HepG2 (cell line): ENCODE measurements at regions not wholly inside any gene's neighbourhood (a gene's known extent, or its start where the extent isn't known, plus 50 kb on each side); places are given as distances from the start of the nearest gene placed in this dataset.

Source experiments
- ATAC-seq: fragments of 200-7000 bp; cut with Tn5 transposase; 3 replicates; pipeline ENCODE4 v1.9.1; 2020; ENCODE audit warnings: mild to moderate bottlenecking, moderate library complexity
- BruUV-seq: library from RNA; stranded (reverse); fragments of 400-500 nt; replicated peaks from 2 replicates; lab custom pipeline; 2021; lab: Mats Ljungman, UMichigan
- CTCF ChIA-PET: fragments of 300-600 bp; formaldehyde crosslinking; extraction: SDS; loops from one replicate; lab custom pipeline; 2021; ENCODE audit warnings: low total read pairs, inconsistent platforms, low intra/inter-chr PET ratio; lab: Yijun Ruan, JAX
- POLR2A ChIA-PET: fragments of 350-600 bp; sonication (Branson Sonifier 250); formaldehyde crosslinking; loops from one replicate; lab custom pipeline; 2020; ENCODE audit warnings: antibody characterized with exemption, inconsistent platforms; lab: Yijun Ruan, JAX
- DNase-seq: peaks from one replicate; pipeline ENCODE4 v3.0.0-alpha.2; 2015; ENCODE audit warnings: low spot score
- FAIRE-seq: peaks from 3 replicates; lab custom pipeline; 2011; peaks lifted over from hg19 to GRCh38; lab: Jason Lieb, UNC
- H2AFZ ChIP-seq: one replicate; pipeline ENCODE4 v1.6.1; 2011; ENCODE audit warnings: low read length, inconsistent platforms
- H3K27ac ChIP-seq: fragments of 300-600 bp; 3 replicates; pipeline ENCODE4 v1.8.0; 2011; ENCODE audit warnings: mixed run types, mild to moderate bottlenecking, mixed read lengths, low read length, inconsistent platforms; ENCODE audit not compliant: insufficient read depth; ENCODE audit errors: extremely low read length
- H3K27me3 ChIP-seq, 2 experiments: fragments of 200-600 bp in 1 of 2; 2 replicates in 1 of 2; 3 replicates in 1 of 2; pipeline versions ENCODE4 v1.6.0 to v1.8.0; 2011; ENCODE audit warnings: low read length in 2 of 2, mild to moderate bottlenecking in 2 of 2, moderate library complexity in 2 of 2, inconsistent platforms in 1 of 2; ENCODE audit not compliant: insufficient read depth in 2 of 2, control insufficient read depth in 1 of 2
- H3K36me3 ChIP-seq, 2 experiments: fragments of 200-600 bp in 1 of 2; replicated peaks in 1 of 2; 2 replicates in 1 of 2; 3 replicates in 1 of 2; pipeline versions ENCODE4 v1.5.1 to v1.8.0; 2011; ENCODE audit warnings: low read length in 2 of 2, inconsistent platforms in 1 of 2; ENCODE audit not compliant: insufficient read depth in 2 of 2, control insufficient read depth in 1 of 2
- H3K4me1 ChIP-seq: 2 replicates; pipeline ENCODE4 v1.5.1; 2012; ENCODE audit warnings: low read length, inconsistent platforms; ENCODE audit not compliant: insufficient read depth
- H3K4me2 ChIP-seq: 2 replicates; pipeline ENCODE4 v1.6.0; 2011; ENCODE audit warnings: low read depth, low read length, inconsistent platforms
- H3K4me3 ChIP-seq, 3 experiments: fragments of 200-600 bp in 1 of 3; sonication (generic), shearing (Covaris generic) in 1 of 3; replicated peaks in 1 of 3; 2 replicates each; pipeline ENCODE4 v1.5.1; 2011 to 2016; ENCODE audit warnings: low read length in 3 of 3, inconsistent platforms in 2 of 3, low read depth in 2 of 3, mild to moderate bottlenecking in 2 of 3, control low read depth in 1 of 3, mixed read lengths in 1 of 3; ENCODE audit not compliant: insufficient read depth in 1 of 3
- H3K79me2 ChIP-seq: one replicate; pipeline ENCODE4 v1.6.1; 2011; ENCODE audit warnings: low read length, inconsistent platforms; ENCODE audit not compliant: insufficient read depth
- H3K9ac ChIP-seq: 2 replicates; pipeline ENCODE4 v1.6.0; 2011; ENCODE audit warnings: mild to moderate bottlenecking, low read depth, low read length, inconsistent platforms; ENCODE audit not compliant: insufficient read depth
- H3K9me3 ChIP-seq: 2 replicates; pipeline ENCODE4 v1.5.1; 2012; ENCODE audit warnings: mild to moderate bottlenecking, low read length
- H4K20me1 ChIP-seq: 2 replicates; pipeline ENCODE4 v1.6.0; 2011; ENCODE audit warnings: inconsistent platforms, mild to moderate bottlenecking, low read length, moderate library complexity; ENCODE audit not compliant: insufficient read depth
- ATM ChIP-seq: fragments of 450-650 bp; IDR thresholded peaks from 2 replicates; pipeline ENCODE4 v1.7.1; 2017; ENCODE audit warnings: mild to moderate bottlenecking, borderline replicate concordance
- EEA1 ChIP-seq: sonication (generic); formaldehyde crosslinking; IDR thresholded peaks from 2 replicates; pipeline ENCODE4 v1.5.1; 2020; ENCODE audit warnings: mild to moderate bottlenecking, missing genetic modification reagents, borderline replicate concordance
- HNRNPH1 ChIP-seq: fragments of 200-400 bp; formaldehyde crosslinking; optimal IDR thresholded peaks from 2 replicates; pipeline ENCODE3; 2017; ENCODE audit warnings: mild to moderate bottlenecking, low read depth, low read length
- NFATC3 ChIP-seq: sonication (generic); formaldehyde crosslinking; IDR thresholded peaks from 2 replicates; pipeline ENCODE4 v1.5.1; 2020; ENCODE audit warnings: mild to moderate bottlenecking, missing genetic modification reagents
- NR0B2 ChIP-seq: sonication (generic); formaldehyde crosslinking; IDR thresholded peaks from 2 replicates; pipeline ENCODE4 v1.4.0; 2020; ENCODE audit warnings: mild to moderate bottlenecking, missing genetic modification reagents
- RARA ChIP-seq: IDR thresholded peaks from 2 replicates; pipeline ENCODE4 v1.6.1; 2016; ENCODE audit warnings: missing genetic modification reagents, missing compliant biosample characterization
- ZKSCAN1 ChIP-seq: fragments of 150-350 bp; IDR thresholded peaks from 2 replicates; pipeline ENCODE4 v1.6.1; 2014; ENCODE audit warnings: low read length
- ZNF235 ChIP-seq: sonication (generic); formaldehyde crosslinking; IDR thresholded peaks from 2 replicates; pipeline ENCODE4 v1.8.1; 2023; ENCODE audit warnings: mild to moderate bottlenecking, missing genetic modification reagents, borderline replicate concordance
- ZNF441 ChIP-seq: sonication (generic); formaldehyde crosslinking; IDR thresholded peaks from 2 replicates; pipeline ENCODE4 v1.7.0; 2021; ENCODE audit warnings: missing genetic modification reagents, borderline replicate concordance
- ZNF446 ChIP-seq: sonication (generic); formaldehyde crosslinking; IDR thresholded peaks from 2 replicates; pipeline ENCODE4 v1.5.0; 2020; ENCODE audit warnings: mild to moderate bottlenecking, missing genetic modification reagents
- ZNF782 ChIP-seq: sonication (generic); formaldehyde crosslinking; IDR thresholded peaks from 2 replicates; pipeline ENCODE4 v1.4.0; 2020; ENCODE audit warnings: missing genetic modification reagents, mild to moderate bottlenecking, borderline replicate concordance
- WGBS: methylation state at CpG from one replicate; pipeline ENCODE4 v1.1.6; 2017; ENCODE audit warnings: low lambda C conversion rate; 5-methylcytosine and 5-hydroxymethylcytosine counted together
- in situ Hi-C: cut with HindIII; loops from 2 replicates; pipeline ENCODE4 v1.10.0; 2017; ENCODE audit warnings: low pct_unique_long_range_greater_than_20kb; ENCODE audit not compliant: extremely low pct_ligation_motif_present
- intact Hi-C: fragments of 100-400 bp; cut with micrococcal nuclease; formaldehyde crosslinking; loops from one replicate; pipeline ENCODE4 v1.10.0; 2022; ENCODE audit not compliant: unreplicated experiment
- TF ChIP-seq, protein P1 (sequence below): sonication (generic); formaldehyde crosslinking; IDR thresholded peaks from 2 replicates; pipeline ENCODE4 v1.5.0; 2020; ENCODE audit warnings: mild to moderate bottlenecking, missing genetic modification reagents

GRCh38 chr1:87403061-87403820, 74.6 kb downstream of the LMO4 start:
- 23% methylated on average over 7 of the region's 7 CpGs for WGBS
- in situ Hi-C loops (no loop called here), intact Hi-C loops (no loop called here)
- Histone ChIP-seq H3K4me1 (no peaks in the 10 kb centered on the region), H3K36me3 (no peaks in the 10 kb centered on the region), H3K4me2 (no peak overlapping the region), H3K9ac (no peak overlapping the region), H3K27me3 (no peaks in the 10 kb centered on the region), H3K9me3 (no peaks in the 10 kb centered on the region), H3K79me2 (no peaks in the 10 kb centered on the region), H3K4me3 (no peak overlapping the region), H3K27ac (no peak overlapping the region), H2AFZ (no peak overlapping the region), H4K20me1 (no peaks in the 10 kb centered on the region)
- no peak for TF ChIP-seq RARA (CRISPR knock-in tag)
- TF ChIP-seq, protein P1, sequence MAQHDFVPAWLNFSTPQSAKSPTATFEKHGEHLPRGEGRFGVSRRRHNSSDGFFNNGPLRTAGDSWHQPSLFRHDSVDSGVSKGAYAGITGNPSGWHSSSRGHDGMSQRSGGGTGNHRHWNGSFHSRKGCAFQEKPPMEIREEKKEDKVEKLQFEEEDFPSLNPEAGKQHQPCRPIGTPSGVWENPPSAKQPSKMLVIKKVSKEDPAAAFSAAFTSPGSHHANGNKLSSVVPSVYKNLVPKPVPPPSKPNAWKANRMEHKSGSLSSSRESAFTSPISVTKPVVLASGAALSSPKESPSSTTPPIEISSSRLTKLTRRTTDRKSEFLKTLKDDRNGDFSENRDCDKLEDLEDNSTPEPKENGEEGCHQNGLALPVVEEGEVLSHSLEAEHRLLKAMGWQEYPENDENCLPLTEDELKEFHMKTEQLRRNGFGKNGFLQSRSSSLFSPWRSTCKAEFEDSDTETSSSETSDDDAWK = no peak
- no peak for TF ChIP-seq ZKSCAN1
- no peak for TF ChIP-seq NR0B2 (CRISPR knock-in tag)
- no peak for TF ChIP-seq HNRNPH1
- no peak for TF ChIP-seq ZNF235 (CRISPR knock-in tag)
- no peak for TF ChIP-seq EEA1
- TF ChIP-seq ATM = no peak
- no peak for TF ChIP-seq ZNF441 (CRISPR knock-in tag)
- no peak for TF ChIP-seq ZNF782 (CRISPR knock-in tag)
- TF ChIP-seq NFATC3 (CRISPR knock-in tag) = no peak
- TF ChIP-seq ZNF446 = no peak
- ATAC-seq (no peak), DNase-seq (no peak), FAIRE-seq (no peak)
- no TSS peak for BruUV-seq
- CTCF ChIA-PET = no interaction called here
- POLR2A ChIA-PET = no interaction called here
